AG09309 (cell line): ENCODE measurements at regions not wholly inside any gene's neighbourhood (a gene's known extent, or its start where the extent isn't known, plus 50 kb on each side); places are given as distances from the start of the nearest gene placed in this dataset.

Source experiments
- DNase-seq: peaks from one replicate; pipeline ENCODE4 v3.0.0-alpha.2; 2010; ENCODE audit warnings: low read depth
- H3K4me3 ChIP-seq: 2 replicates; pipeline ENCODE4 v1.5.1; 2011; ENCODE audit warnings: mild to moderate bottlenecking, low read depth, low read length, moderate library complexity; ENCODE audit not compliant: control insufficient read depth
- CTCF ChIP-seq: IDR thresholded peaks from 2 replicates; pipeline ENCODE4 v1.5.1; 2011; ENCODE audit warnings: mild to moderate bottlenecking, low read depth, low read length, inconsistent platforms; ENCODE audit not compliant: insufficient read depth, control insufficient read depth; ENCODE audit errors: missing control alignments

- no peak overlapping the region for H3K4me3 ChIP-seq
- DNase-seq = no peak
- no peak for TF ChIP-seq CTCF
Observed at GRCh38 chr2:21422724-21423522, 299.2 kb downstream of the TDRD15 start.

GRCh38 chr2:21423854-21424253 lies 300.1 kb downstream of the TDRD15 start:
- no peak overlapping the region for H3K4me3 ChIP-seq
- DNase-seq = no peak
- no peak for TF ChIP-seq CTCF

GRCh38 chr2:21424375-21424774 lies 300.6 kb downstream of the TDRD15 start:
- H3K4me3 ChIP-seq = no peak overlapping the region
- DNase-seq = no peak
- TF ChIP-seq CTCF = no peak

- TF ChIP-seq CTCF = no peak
- no peak for DNase-seq
- H3K4me3 ChIP-seq = no peak overlapping the region
Observed at GRCh38 chr2:21427606-21428005, 303.8 kb downstream of the TDRD15 start.

GRCh38 chr2:21428754-21429153 lies 305.0 kb downstream of the TDRD15 start:
- TF ChIP-seq CTCF = no peak
- H3K4me3 ChIP-seq = no peak overlapping the region
- DNase-seq = no peak

- H3K4me3 ChIP-seq = no peak overlapping the region
- no peak for TF ChIP-seq CTCF
- no peak for DNase-seq
Observed at GRCh38 chr2:21429747-21430146, 306.0 kb downstream of the TDRD15 start.

GRCh38 chr2:21431078-21431477 lies 307.3 kb downstream of the TDRD15 start:
- H3K4me3 ChIP-seq = no peak overlapping the region
- DNase-seq = no peak
- TF ChIP-seq CTCF = no peak
